CD4-positive, alpha-beta T cell treated with Interleukin-17A for 4 hours (primary cell): ENCODE measurements at regions not wholly inside any gene's neighbourhood (a gene's known extent, or its start where the extent isn't known, plus 50 kb on each side); places are given as distances from the start of the nearest gene placed in this dataset.
"Not testable (repeated sequence)": the region's sequence is repeated elsewhere in the genome, so short reads cannot be mapped to it uniquely, and the experiment has no call there.

Experiments
- DNase-seq: peaks from one replicate; pipeline ENCODE4 v3.0.0-alpha.2; 2020; ENCODE audit warnings: mixed read lengths

GRCh38 chr2:209208211-209208610 lies 215.6 kb upstream of the MAP2 start:
- DNase-seq: no peak

DNA sequence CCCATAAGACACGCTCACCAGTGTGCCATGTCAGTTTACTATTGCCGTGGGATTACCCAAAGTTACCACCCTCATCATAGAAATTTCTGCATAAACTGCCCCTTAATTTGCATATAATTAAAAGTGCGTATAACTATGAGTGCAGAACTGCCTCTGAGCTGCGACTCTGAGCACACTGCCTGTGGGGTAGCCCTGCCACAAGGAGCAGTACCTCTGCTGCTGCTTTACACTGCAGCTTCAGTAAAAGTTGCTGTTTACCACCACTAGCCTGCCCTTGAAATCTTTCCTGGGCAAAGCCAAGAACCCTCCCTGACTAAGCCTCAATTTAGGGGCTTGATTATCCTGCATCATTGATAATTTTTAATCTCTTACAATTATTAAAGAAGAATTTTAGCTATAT lies 213.9 kb upstream of the MAP2 start:
- no peak for DNase-seq

DNA sequence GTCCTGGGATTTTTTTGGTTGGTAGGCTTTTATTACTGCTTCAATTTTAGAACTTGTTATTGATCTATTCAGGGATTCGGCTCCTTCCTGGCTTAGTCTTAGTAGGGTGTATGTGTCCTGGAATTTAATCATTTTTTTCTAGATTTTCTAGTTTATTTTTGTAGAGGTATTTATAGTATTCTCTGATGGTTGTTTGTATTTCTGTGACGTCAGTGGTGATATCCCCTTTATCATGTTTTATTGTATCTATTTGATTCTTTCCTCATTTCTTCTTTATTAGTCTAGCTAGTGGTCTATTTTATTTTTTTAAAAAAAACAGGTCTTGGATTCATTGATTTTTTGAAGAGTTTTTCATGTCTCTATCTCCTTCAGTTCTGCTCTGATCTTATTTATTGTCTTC lies 193.3 kb upstream of the MAP2 start:
- DNase-seq: no peak

GRCh38 chr2:209236377-209236776 lies 187.5 kb upstream of the MAP2 start:
- DNase-seq: no peak

- no peak for DNase-seq
Observed at GRCh38 chr2:209238765-209239584, 184.9 kb upstream of the MAP2 start.

DNA sequence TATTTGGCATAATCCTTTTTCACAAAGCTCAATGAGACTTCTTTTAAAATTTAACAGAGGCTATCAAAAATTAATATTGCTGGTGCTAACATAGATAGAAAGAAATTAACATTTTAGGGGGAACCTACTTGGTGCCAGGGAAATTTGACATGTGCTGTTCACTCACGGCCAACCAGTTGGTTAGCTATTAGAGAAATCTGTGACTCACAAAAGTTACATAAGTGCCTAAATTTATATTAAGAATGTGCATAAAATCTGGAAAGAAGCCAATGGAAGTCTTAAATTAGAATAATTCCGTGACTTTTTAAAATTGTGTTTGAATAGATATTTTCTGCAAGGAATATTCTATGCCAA lies 184.3 kb upstream of the MAP2 start:
- no peak for DNase-seq

- no peak for DNase-seq
Observed at GRCh38 chr2:209240204-209240603, 183.6 kb upstream of the MAP2 start.

GRCh38 chr2:209253544-209253943 lies 170.3 kb upstream of the MAP2 start:
- no peak for DNase-seq

DNA sequence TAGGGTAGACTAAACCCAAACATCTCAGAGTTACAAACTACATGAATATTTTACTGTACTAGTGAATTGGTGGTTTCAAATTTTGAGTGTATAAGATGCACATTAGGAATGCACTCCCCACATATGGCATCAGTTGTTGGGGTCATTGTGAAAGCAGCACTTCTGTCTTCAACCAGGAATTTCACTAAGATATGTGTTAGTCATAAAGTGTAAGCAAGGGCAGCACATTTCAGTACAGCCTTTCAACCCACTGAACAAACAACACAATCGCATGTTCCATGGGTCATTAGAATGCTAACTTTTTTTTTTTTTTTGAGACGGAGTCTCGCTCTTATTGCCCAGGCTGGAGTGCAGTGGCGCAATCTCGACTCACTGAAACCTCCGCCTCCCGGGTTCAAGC lies 164.1 kb upstream of the MAP2 start:
- DNase-seq: no peak

GRCh38 chr2:209260281-209260680 lies 163.6 kb upstream of the MAP2 start:
- no peak for DNase-seq

DNA sequence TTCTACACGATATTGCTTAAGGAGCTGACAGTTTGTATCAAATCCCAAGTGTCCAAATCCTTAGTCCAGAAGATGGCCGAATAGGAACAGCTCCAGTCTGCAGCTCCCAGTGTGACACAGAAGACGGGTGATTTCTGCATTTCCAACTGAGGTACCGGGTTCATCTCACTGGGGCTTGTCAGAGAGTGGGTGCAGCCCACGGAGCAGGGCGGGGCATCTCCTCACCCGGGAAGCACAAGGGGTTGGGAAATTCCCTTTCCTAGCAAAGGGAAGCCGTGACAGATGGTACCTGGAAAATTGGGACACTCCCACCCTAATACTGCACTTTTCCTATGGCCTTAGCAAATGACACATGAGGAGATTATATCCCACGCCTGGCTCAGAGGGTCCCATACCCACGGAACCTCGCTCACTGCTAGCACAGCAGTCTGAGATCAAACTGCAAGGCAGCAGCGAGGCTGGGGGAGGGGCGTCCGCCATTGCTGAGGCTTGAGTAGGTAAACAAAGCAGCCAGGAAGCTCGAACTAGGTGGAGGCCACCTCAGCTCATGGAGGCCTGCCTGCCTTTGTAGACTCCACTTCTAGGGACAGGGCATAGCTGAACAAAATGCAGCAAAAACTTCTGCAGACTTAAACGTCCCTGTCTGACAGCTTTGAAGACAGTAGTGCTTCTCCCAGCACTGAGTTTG lies 162.3 kb upstream of the MAP2 start:
- not testable (repeated sequence) for DNase-seq

DNA sequence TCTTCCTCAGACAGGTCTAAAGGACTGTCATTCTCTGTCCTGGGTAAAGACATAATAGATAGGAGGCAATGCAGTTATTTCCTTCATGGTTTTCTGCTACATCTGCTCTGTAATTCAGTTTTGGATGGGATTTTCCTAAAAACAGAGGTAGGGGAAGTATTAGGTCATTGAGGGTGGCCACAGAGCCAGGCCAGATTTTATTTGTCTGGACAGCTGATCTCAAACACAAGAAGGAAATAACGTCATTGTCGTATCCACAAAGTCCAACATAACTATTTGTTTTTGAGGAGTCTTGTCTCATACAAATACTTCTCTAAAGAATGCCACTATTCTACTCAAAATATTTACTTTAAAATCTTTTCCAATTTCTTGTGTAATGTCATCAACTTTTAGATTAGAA lies 154.8 kb upstream of the MAP2 start:
- no peak for DNase-seq

- no peak for DNase-seq
Observed at GRCh38 chr2:209276000-209276399, 147.8 kb upstream of the MAP2 start.

GRCh38 chr2:209277444-209277843 lies 146.4 kb upstream of the MAP2 start:
- no peak for DNase-seq

- no peak for DNase-seq
Observed at GRCh38 chr2:209298601-209299000, 125.2 kb upstream of the MAP2 start.

DNA sequence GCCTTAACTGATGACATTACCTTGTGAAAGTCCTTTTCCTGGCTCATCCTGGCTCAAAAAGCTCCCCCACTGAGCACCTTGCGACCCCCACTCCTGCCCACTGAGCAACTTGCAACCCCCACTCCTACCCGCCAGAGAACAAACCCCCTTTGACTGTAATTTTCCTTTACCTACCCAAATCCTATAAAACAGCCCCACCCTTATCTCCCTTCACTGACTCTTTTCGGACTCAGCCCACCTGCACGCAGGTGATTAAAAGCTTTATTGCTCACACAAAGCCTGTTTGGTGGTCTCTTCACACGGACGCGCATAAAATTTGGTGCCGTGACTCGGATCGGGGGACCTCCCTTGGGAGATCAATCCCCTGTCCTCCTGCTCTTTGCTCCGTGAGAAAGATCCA lies 124.4 kb upstream of the MAP2 start:
- DNase-seq: not testable (repeated sequence)

GRCh38 chr2:209300766-209301165 lies 123.1 kb upstream of the MAP2 start:
- not testable (repeated sequence) for DNase-seq

GRCh38 chr2:209305026-209305425 lies 118.8 kb upstream of the MAP2 start:
- no peak for DNase-seq

GRCh38 chr2:209305746-209306196 lies 118.1 kb upstream of the MAP2 start:
- DNase-seq: no peak

DNA sequence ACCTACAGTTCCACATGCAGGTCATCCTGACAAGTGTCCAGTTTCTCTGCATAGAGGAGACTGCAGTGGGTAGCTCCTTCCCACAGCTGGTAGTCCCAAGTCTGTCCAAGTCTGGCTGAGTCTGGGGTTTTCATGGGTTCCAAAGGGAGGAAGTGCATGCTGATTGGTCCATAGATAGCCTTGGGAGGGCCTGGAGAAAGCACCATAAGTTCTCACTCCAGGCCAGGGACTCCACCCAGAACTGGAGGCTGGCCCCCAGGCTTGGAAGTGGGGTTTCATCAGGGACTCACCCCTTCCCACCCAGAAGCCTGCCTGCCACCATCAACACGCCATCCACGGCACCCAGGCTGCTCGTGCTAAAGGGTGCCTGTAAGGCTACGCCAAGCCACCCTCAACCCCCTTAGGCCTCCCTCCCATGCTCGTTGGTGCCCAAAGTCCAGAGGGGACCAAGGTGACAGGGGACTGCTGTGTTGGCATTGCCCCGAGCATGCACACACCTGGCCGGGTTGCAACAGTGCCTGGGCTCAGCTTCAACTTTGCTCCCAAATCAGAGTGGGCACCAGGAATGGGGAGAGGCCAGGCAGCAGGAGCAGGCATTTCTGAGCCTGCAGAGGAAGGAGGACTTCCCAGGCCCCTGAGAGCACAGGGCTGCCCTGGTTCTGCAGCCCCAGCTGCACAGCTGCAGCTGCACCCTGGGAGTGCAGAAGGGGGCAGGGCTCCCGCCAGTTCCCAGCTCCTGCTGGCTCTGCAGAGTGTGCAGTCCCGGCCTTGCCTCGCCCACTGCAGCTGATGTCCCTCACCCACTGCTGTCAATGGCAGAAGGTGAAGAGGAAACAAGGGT lies 116.5 kb upstream of the MAP2 start:
- no peak for DNase-seq

- DNase-seq: no peak
Observed at GRCh38 chr2:209308415-209308814, 115.4 kb upstream of the MAP2 start.

GRCh38 chr2:209311948-209312347 lies 111.9 kb upstream of the MAP2 start:
- no peak for DNase-seq

- not testable (repeated sequence) for DNase-seq
Observed at GRCh38 chr2:209312450-209312849, 111.4 kb upstream of the MAP2 start.

DNA sequence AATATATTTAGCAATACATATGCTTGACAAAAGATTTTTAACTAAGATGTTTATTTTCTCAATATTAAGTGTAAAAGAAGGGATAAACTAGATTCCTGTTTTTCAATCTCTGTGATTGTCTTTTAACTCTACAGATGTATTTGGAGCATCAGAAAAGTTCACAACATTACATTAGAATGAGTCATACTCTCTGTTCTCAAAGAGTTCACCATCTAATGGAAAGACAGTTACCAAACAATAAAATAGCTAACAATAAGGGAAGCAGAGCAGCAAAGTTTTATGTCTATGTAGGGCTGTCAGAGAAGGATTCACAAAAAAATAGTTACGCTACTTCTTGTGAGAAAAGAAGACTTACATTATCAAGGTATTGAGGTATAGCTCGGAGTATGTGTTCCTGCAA lies 109.2 kb upstream of the MAP2 start:
- DNase-seq: no peak
